CD4-positive, alpha-beta T cell treated with Interleukin-6 at 100 ng/mL for 8 hours (primary cell): ENCODE measurements at regions not wholly inside any gene's neighbourhood (a gene's known extent, or its start where the extent isn't known, plus 50 kb on each side); places are given as distances from the start of the nearest gene placed in this dataset.

Experiments used
- DNase-seq: peaks from one replicate; pipeline ENCODE4 v3.0.0-alpha.2; 2020; ENCODE audit warnings: mixed read lengths, low spot score

DNA sequence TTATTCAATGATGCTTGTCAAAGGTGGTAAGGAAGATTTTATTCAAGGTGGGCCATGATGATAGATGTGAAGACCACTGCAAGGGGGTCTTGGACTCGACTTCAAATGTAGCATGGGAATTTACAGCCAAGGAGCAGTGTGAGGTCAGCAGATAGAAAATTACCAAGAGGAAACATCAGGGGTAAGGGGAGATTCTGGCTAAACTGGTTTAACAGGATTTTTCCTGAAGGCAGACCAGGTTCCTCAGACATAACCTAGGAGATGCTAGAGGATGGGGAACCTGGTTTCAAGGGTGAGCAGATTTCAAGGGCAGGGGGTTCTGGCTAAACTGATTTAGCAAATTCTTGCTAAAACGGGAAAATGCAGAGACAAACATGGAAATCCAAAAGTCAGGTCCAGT is 464.9 kb downstream of the TAFA4 start:
- DNase-seq: no peak

DNA sequence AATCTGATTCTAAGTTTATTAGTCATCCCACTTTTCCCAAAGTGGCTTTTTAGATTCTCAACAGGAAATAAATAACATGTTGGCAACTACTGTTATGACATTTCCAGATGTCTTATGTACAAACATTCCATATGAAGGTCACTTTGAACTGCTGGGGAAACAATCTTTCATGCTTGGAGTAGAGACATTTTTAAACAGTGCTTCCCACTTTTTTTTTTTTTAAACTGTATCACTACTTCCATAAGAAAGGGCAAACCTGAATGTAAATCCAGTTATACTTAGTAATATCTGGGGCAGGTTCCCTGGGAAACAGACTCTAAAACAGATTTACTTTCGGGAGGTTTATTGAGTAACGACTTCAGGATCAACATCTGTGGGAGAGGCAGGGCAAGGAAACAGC is 473.8 kb downstream of the TAFA4 start:
- no peak for DNase-seq

DNA sequence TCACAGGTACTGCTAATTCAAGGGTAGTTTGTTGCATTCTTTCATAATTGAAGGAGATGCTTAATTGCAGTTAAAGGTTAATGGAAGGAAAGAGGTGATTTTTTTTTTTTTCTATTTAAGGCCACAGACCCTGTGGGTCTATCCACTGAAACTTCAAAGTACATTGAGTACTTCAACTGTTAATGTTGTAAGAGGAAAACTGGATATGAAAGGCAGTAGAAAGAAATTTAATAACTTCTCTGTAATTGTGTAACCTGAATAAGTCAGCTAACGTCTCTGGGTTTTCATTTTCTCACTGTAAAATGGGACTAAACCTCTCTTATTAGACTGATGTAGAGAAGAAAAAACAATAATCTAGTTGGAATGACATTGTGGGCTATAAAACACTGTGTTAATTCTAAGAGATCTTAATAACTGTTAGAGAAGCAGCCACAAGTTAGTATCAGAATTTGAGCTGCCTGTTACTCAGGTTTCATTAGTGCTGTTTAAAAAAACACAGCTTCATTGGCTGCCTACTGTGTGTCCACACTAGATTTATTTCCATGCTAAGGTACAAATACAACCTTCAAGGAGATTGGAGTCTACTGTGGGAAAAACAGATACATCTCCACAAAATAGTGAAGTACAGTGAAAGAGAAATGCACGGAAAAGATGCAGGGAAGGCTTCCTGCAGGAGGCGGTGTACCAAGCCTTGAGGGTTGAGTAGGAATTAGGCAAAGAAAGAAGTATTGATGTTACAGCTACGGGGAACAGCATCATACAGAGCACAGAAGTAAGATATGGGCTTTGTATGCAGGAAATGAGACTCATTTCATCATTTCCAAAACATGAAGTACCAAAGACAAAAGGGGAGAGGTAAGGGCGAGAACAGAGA is 483.6 kb downstream of the TAFA4 start:
- DNase-seq: no peak

DNA sequence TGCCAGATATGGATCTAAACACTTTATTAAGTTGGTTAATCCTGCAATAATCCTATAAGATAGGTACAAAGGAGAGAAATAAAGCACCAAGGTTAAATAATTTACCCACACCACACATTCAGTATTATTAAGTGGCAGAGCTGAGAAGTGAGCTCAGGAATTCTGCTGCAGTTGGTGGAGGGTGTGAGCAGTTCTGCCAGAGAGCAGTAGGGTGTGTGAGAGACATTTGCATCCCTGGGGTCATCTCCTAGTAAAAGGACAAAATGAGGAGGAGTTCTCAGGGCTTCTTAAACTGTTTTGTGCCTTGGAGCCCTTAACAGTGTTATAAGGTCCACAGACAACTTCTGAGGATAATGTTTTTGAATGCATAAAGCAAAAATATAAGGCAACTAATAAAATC is 484.5 kb downstream of the TAFA4 start:
- no peak for DNase-seq

DNA sequence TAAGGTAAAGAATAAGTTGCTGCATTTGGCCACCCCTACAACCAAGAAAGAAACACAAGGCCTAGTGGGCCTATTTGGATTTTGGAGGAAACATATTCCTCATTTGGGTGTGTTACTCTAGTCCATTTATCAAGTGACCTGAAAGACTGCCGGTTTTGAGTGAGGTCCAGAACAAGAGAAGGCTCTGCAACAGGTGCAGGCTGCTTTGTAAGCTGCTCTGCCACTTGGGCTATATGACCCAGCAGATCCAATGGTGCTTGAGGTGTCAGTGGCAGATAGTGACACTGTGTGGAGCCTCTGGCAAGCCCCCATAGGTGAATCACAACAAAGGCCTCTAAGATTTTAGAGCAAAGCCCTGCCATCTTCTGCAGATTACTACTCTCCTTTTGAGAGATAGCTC is 491.3 kb downstream of the TAFA4 start:
- DNase-seq: no peak

- no peak for DNase-seq
Observed at GRCh38 chr3:68436619-68437401, 495.5 kb downstream of the TAFA4 start.

GRCh38 chr3:68428495-68428894 is 503.9 kb downstream of the TAFA4 start:
- no peak for DNase-seq

- DNase-seq: no peak
Observed at GRCh38 chr3:68424796-68425460, 507.4 kb downstream of the TAFA4 start.

DNA sequence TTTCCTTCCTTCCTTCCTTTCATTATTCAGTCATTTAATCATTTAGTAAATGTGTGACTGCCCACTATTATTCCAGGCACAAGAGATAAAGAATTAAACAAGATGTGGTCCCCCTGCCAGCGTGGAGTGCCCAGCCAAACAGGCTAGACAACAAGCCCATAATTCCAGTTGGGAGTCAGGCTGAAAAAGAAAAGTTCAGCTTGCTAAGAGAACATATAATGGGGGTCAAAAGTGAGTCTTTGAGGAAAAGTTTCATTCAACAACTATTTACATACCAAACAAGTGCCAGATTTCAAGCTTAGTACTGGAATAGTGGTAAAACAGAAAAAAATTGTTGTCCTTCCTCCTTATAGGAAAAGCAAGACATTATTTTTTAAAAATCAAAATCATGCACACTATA is 523.7 kb downstream of the TAFA4 start:
- no peak for DNase-seq

GRCh38 chr3:68403741-68404140 is 528.6 kb downstream of the TAFA4 start:
- no peak for DNase-seq

- no peak for DNase-seq
Observed at GRCh38 chr3:68402235-68402918, 530.0 kb downstream of the TAFA4 start.

DNA sequence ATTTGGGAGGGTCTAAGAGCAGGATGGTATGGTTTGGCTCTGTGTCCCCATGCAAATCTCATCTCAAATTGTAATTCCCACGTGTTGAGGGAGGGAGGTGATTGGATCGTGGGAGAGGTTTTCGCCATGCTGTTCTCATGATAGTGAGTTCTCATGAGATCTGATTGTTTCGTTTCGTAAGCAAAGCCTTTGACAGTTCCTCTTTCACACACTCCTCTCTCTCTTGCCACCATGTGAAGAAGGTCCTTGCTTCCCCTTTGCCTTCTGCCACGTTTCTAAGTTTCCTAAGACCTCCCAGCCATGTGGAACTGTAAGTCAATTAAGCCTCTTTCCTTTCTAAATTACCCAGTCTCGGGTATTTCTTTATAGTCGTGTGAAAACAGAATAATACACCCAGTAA is 553.7 kb downstream of the TAFA4 start:
- no peak for DNase-seq

GRCh38 chr3:68373727-68374126 is 558.6 kb downstream of the TAFA4 start:
- DNase-seq: no peak

DNA sequence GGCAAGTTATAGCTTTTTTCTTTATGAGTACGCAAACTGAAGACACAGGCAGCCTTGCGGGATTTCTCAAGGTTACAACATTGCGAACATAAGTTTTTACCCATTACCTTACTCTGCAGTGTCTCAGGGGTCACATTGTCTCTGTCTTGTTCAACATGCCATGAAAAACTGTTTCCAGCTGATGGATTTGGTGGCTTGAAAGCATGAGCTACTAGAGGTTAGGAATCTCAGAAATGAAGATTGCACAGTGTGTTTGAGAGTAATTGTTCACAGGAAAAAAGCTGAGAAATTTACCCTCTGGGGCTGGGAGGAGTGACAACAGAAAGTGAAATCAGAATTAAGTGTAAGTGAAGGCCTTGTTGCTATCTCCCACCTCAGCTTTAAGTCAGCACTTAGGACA is 568.6 kb downstream of the TAFA4 start:
- DNase-seq: no peak

GRCh38 chr3:68360492-68360891 is 571.9 kb downstream of the TAFA4 start:
- DNase-seq: no peak

- DNase-seq: no peak
Observed at GRCh38 chr3:68345781-68346180, 586.6 kb downstream of the TAFA4 start.

GRCh38 chr3:68342426-68342825 is 589.9 kb downstream of the TAFA4 start:
- DNase-seq: no peak

- no peak for DNase-seq
Observed at GRCh38 chr3:68336042-68336441, 596.3 kb downstream of the TAFA4 start.

GRCh38 chr3:68334367-68334986 is 597.9 kb downstream of the TAFA4 start:
- DNase-seq: no peak

DNA sequence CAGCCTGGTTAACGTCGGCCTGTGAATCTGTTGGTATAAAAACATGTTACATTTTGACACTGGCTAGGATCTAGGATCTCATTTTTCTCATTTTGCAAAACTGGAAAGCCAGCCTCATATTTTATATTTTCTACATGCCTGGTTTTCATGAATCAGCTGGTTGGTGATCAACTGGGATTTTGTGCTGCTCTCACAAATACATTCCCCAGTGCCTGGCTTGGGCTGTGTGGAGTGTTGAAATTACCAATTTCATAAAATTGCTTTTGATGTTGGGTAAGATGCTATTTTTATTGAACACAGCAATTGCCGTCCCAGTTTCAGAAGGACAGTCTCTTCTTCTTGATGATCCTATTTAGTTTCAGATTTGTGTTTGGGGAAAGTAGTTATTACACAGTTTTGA is 604.3 kb downstream of the TAFA4 start:
- DNase-seq: no peak

- DNase-seq: no peak
Observed at GRCh38 chr3:68315964-68316363, 616.4 kb downstream of the TAFA4 start.

DNA sequence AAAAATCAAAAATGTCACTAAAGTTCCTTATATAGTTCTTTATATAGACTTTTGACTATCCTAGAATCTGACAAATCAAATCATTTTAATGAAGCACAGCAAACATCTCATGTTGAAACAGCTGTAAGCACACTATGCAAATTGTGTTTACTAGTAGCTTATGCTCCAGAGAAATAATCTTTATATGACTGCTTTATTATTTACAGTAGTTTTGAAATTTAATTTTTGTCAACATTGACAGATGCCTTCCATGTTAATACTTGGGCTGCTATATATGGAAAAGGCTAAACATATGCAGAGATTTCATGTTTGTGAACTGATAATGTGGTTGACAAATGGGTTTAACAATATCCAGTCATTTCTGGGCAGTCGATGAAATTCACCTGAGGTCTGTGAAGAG is 616.8 kb downstream of the TAFA4 start:
- no peak for DNase-seq
